CD14-positive monocyte (primary cell): ENCODE measurements at regions not wholly inside any gene's neighbourhood (a gene's known extent, or its start where the extent isn't known, plus 50 kb on each side); places are given as distances from the start of the nearest gene placed in this dataset.

Source experiments
- DNase-seq, 3 donors: peaks; one replicate each; pipeline ENCODE4 v3.0.0-alpha.2; 2011 to 2022
- H2AFZ ChIP-seq: 2 replicates; pipeline ENCODE4 v1.6.0; 2012; ENCODE audit warnings: mild to moderate bottlenecking, low read depth, low read length, inconsistent platforms; ENCODE audit not compliant: insufficient read depth, poor library complexity, severe bottlenecking
- H3K27ac ChIP-seq, 2 donors: 1 replicate in 1 of 2; 2 replicates in 1 of 2; pipeline ENCODE4 v1.5.1; 2012 to 2013; ENCODE audit warnings: low read length in 2 of 2, control low read depth in 1 of 2, inconsistent platforms in 1 of 2, low read depth in 1 of 2, mild to moderate bottlenecking in 1 of 2
- H3K27me3 ChIP-seq, 2 donors: one replicate each; pipeline versions ENCODE4 v1.6.0 to v1.6.1; 2011 to 2013; ENCODE audit warnings: low read length in 2 of 2; ENCODE audit not compliant: control insufficient read depth in 2 of 2, insufficient read depth in 2 of 2
- H3K36me3 ChIP-seq, 2 donors: replicated peaks in 1 of 2; 1 replicate in 1 of 2; 2 replicates in 1 of 2; pipeline versions ENCODE4 v1.5.1 to v1.6.1; 2012 to 2013; ENCODE audit warnings: low read length in 2 of 2, control low read depth in 1 of 2, inconsistent platforms in 1 of 2, mild to moderate bottlenecking in 1 of 2; ENCODE audit not compliant: insufficient read depth in 2 of 2, control insufficient read depth in 1 of 2
- H3K4me1 ChIP-seq, 2 donors: 1 replicate in 1 of 2; 2 replicates in 1 of 2; pipeline versions ENCODE4 v1.5.1 to v1.6.1; 2012 to 2013; ENCODE audit warnings: low read length in 2 of 2, control low read depth in 1 of 2, inconsistent platforms in 1 of 2, mild to moderate bottlenecking in 1 of 2, moderate library complexity in 1 of 2; ENCODE audit not compliant: insufficient read depth in 2 of 2, control insufficient read depth in 1 of 2
- H3K4me2 ChIP-seq: replicated peaks from 2 replicates; pipeline ENCODE3; 2012; ENCODE audit warnings: low read length, moderate library complexity, mild to moderate bottlenecking; ENCODE audit not compliant: poor library complexity, severe bottlenecking; ENCODE audit errors: extremely low read depth
- H3K4me3 ChIP-seq, 3 experiments: fragments of 200-600 bp in 1 of 3; sonication (generic) in 1 of 3; replicated peaks in 1 of 3; 1 replicate in 2 of 3; 2 replicates in 1 of 3; pipeline ENCODE4 v1.5.1; 2011 to 2013; ENCODE audit warnings: low read length in 3 of 3, mild to moderate bottlenecking in 3 of 3, control low read depth in 2 of 3, low read depth in 2 of 3, inconsistent platforms in 1 of 3, moderate library complexity in 1 of 3
- H3K79me2 ChIP-seq: 2 replicates; pipeline ENCODE4 v1.6.0; 2012; ENCODE audit warnings: mild to moderate bottlenecking, control low read depth, inconsistent platforms, low read length, moderate library complexity; ENCODE audit not compliant: insufficient read depth
- H3K9ac ChIP-seq: 2 replicates; pipeline ENCODE4 v1.6.0; 2017; ENCODE audit warnings: low read length, mild to moderate bottlenecking; ENCODE audit not compliant: insufficient read depth, poor library complexity, severe bottlenecking
- H3K9me3 ChIP-seq, 2 donors: replicated peaks in 1 of 2; 1 replicate in 1 of 2; 2 replicates in 1 of 2; pipeline versions ENCODE4 v1.5.1 to v1.6.1; 2012 to 2013; ENCODE audit warnings: low read length in 2 of 2, control low read depth in 1 of 2; ENCODE audit not compliant: control insufficient read depth in 1 of 2, insufficient read depth in 1 of 2
- H4K20me1 ChIP-seq: 2 replicates; pipeline ENCODE4 v1.6.0; 2012; ENCODE audit warnings: mild to moderate bottlenecking, low read length, control low read depth, moderate library complexity; ENCODE audit not compliant: insufficient read depth
- H3K27ac Mint-ChIP-seq, 7 donors: one replicate each; pipeline ENCODE4 v1.8.0; 2020; ENCODE audit warnings: mild to moderate bottlenecking in 7 of 7, mixed read lengths in 7 of 7, moderate library complexity in 6 of 7, inconsistent platforms in 2 of 7
- H3K27me3 Mint-ChIP-seq, 3 donors: one replicate each; pipeline ENCODE4 v1.8.0; 2021 to 2022; ENCODE audit warnings: low read depth in 3 of 3, mild to moderate bottlenecking in 3 of 3, mixed read lengths in 3 of 3, moderate library complexity in 3 of 3, inconsistent platforms in 1 of 3
- H3K36me3 Mint-ChIP-seq, 2 donors: one replicate each; pipeline ENCODE4 v1.8.0; 2020; ENCODE audit warnings: mixed read lengths in 2 of 2, inconsistent platforms in 1 of 2, mild to moderate bottlenecking in 1 of 2
- H3K4me1 Mint-ChIP-seq: one replicate; pipeline ENCODE4 v1.8.0; 2020; ENCODE audit warnings: mild to moderate bottlenecking, mixed read lengths
- H3K4me3 Mint-ChIP-seq, 2 donors: one replicate each; pipeline ENCODE4 v1.8.0; 2020; ENCODE audit warnings: mild to moderate bottlenecking in 2 of 2, mixed read lengths in 2 of 2, moderate library complexity in 1 of 2
- H3K9me3 Mint-ChIP-seq, 7 donors: one replicate each; pipeline ENCODE4 v1.8.0; 2020 to 2022; ENCODE audit warnings: mixed read lengths in 7 of 7, mild to moderate bottlenecking in 6 of 7, moderate library complexity in 6 of 7, inconsistent platforms in 2 of 7
- WGBS: methylation state at CpG from one replicate; pipeline ENCODE4 v1.1.5; 2013; ENCODE audit warnings: missing lambda C conversion rate; ENCODE audit not compliant: insufficient coverage; 5-methylcytosine and 5-hydroxymethylcytosine counted together
- intact Hi-C, 2 donors: fragments of 100-400 bp; cut with micrococcal nuclease; formaldehyde crosslinking; loops; one replicate each; pipeline versions ENCODE4 v1.15.0 to v1.15.1; 2023
- TF ChIP-seq, protein P1 (sequence below): fragments of 200-600 bp; IDR thresholded peaks from one replicate; pipeline ENCODE4 v1.8.0; 2022; ENCODE audit warnings: antibody characterized with exemption, mild to moderate bottlenecking

- Histone ChIP-seq H3K4me2 (no peak overlapping the region), H3K27me3 (no peaks in the 10 kb centered on the region), H3K9ac (no peak overlapping the region), H3K9me3 (peaks cover 0 to 5% of the 10 kb centered on the region in 2 donors), H3K4me1 (no peaks in the 10 kb centered on the region), H3K4me3 (no peak overlapping the region), H4K20me1 (no peaks in the 10 kb centered on the region), H3K36me3 (no peaks in the 10 kb centered on the region), H3K79me2 (no peaks in the 10 kb centered on the region), H3K27ac (no peak overlapping the region), H2AFZ (no peak overlapping the region)
- TF ChIP-seq, protein P1, sequence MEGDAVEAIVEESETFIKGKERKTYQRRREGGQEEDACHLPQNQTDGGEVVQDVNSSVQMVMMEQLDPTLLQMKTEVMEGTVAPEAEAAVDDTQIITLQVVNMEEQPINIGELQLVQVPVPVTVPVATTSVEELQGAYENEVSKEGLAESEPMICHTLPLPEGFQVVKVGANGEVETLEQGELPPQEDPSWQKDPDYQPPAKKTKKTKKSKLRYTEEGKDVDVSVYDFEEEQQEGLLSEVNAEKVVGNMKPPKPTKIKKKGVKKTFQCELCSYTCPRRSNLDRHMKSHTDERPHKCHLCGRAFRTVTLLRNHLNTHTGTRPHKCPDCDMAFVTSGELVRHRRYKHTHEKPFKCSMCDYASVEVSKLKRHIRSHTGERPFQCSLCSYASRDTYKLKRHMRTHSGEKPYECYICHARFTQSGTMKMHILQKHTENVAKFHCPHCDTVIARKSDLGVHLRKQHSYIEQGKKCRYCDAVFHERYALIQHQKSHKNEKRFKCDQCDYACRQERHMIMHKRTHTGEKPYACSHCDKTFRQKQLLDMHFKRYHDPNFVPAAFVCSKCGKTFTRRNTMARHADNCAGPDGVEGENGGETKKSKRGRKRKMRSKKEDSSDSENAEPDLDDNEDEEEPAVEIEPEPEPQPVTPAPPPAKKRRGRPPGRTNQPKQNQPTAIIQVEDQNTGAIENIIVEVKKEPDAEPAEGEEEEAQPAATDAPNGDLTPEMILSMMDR = no peak
- H3K27ac Mint-ChIP-seq = no peak overlapping the region
- H3K4me1 Mint-ChIP-seq = no peaks in the 10 kb centered on the region
- no peak for DNase-seq
- peaks cover 2 to 10% (median 6%) of the 10 kb centered on the region in 7 donors for H3K9me3 Mint-ChIP-seq
- intact Hi-C loops = no loop called here
- no peaks in the 10 kb centered on the region for H3K36me3 Mint-ChIP-seq
- no peak overlapping the region for H3K4me3 Mint-ChIP-seq
- no CpG with 5 or more reads among the region's 3 CpGs for WGBS
- H3K27me3 Mint-ChIP-seq = no peaks in the 10 kb centered on the region
These were observed 56.1 kb upstream of the TMEM132D start for GRCh38 chr12:129959889-129960288.

DNA sequence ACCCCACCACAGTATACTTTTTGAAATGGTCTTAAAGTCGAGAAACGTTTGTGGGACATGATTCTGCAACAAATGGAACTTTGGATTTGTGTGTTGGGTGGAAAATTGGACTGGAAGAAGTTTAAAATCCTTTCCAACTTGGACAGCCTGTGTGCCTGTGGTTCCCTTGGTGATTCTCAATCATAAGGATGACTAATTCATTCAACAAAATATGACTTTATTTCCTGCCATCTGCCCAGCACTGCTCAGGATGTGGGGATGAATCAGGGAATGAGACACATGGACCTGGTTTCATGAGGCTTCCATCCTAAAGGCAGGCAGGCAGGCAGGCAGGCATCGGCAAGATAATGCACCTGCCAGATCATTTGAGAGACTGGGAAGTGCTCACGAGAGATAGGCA, 57.3 kb upstream of the TMEM132D start:
- no peak overlapping the region for H2AFZ ChIP-seq
- H3K36me3 ChIP-seq = no peaks in the 10 kb centered on the region
- Mint-ChIP-seq H3K4me1 (no peaks in the 10 kb centered on the region), H3K9me3 (peaks cover 0 to 10% (median 4%) of the 10 kb centered on the region in 7 donors), H3K36me3 (no peaks in the 10 kb centered on the region), H3K27me3 (no peaks in the 10 kb centered on the region), H3K27ac (no peak overlapping the region), H3K4me3 (no peak overlapping the region)
- H3K27me3 ChIP-seq = no peaks in the 10 kb centered on the region
- H3K79me2 ChIP-seq = no peaks in the 10 kb centered on the region
- no peak for DNase-seq
- H3K27ac ChIP-seq = no peak overlapping the region
- H4K20me1 ChIP-seq = no peaks in the 10 kb centered on the region
- no peak overlapping the region for H3K9ac ChIP-seq
- H3K4me2 ChIP-seq = no peak overlapping the region
- H3K4me1 ChIP-seq = no peaks in the 10 kb centered on the region
- H3K9me3 ChIP-seq = peaks cover 0 to 2% of the 10 kb centered on the region in 2 donors
- TF ChIP-seq, protein P1 = no peak
- no peak overlapping the region for H3K4me3 ChIP-seq
- no CpG with 5 or more reads among the region's 4 CpGs for WGBS
- intact Hi-C loops = no loop called here
